ENCODE measurements at regions not wholly inside any gene's neighbourhood (a gene's known extent, or its start where the extent isn't known, plus 50 kb on each side); places are given as distances from the start of the nearest gene placed in this dataset.

DNA sequence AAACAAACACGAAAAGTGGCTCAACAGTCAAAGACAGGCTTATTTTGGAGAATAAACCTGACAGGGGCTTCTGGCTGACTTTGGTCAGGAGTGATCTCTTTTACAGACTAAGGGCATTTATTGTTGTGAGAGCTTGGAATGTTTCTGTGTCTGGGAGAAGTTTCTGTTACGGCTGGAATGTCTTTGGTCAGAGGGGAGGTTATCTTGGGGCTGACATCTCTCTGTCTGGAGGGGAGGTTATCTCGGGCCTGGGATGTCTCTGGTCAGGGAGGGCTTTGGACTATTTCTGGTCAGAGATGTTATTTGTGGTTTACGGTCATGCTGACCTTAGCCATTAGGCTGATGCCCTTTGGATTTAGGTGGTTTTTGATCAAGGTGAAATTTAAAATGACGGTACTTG lies 345.5 kb upstream of the FSIP2 start:
- TF ChIP-seq, protein P1, sequence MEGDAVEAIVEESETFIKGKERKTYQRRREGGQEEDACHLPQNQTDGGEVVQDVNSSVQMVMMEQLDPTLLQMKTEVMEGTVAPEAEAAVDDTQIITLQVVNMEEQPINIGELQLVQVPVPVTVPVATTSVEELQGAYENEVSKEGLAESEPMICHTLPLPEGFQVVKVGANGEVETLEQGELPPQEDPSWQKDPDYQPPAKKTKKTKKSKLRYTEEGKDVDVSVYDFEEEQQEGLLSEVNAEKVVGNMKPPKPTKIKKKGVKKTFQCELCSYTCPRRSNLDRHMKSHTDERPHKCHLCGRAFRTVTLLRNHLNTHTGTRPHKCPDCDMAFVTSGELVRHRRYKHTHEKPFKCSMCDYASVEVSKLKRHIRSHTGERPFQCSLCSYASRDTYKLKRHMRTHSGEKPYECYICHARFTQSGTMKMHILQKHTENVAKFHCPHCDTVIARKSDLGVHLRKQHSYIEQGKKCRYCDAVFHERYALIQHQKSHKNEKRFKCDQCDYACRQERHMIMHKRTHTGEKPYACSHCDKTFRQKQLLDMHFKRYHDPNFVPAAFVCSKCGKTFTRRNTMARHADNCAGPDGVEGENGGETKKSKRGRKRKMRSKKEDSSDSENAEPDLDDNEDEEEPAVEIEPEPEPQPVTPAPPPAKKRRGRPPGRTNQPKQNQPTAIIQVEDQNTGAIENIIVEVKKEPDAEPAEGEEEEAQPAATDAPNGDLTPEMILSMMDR (conservative IDR thresholded peaks at IDR 0.05; ENCODE audit: low read depth, low read length) = no peak
- no peak for TF ChIP-seq POLR2A (IDR thresholded peaks at IDR 0.05; ENCODE audit: low read depth, low read length)

Measured in IMR-90 (cell line).